NT2/D1 (cell line): ENCODE measurements at regions not wholly inside any gene's neighbourhood (a gene's known extent, or its start where the extent isn't known, plus 50 kb on each side); places are given as distances from the start of the nearest gene placed in this dataset.

Experiments used
- DNase-seq: peaks from one replicate; pipeline ENCODE4 v3.0.0-alpha.2; 2011; ENCODE audit warnings: low read depth, low spot score
- H3K27me3 ChIP-seq: 2 replicates; pipeline ENCODE4 v1.6.0; 2011; ENCODE audit warnings: mild to moderate bottlenecking; ENCODE audit not compliant: insufficient read length, insufficient read depth
- H3K36me3 ChIP-seq: 2 replicates; pipeline ENCODE4 v1.6.1; 2011; ENCODE audit warnings: mild to moderate bottlenecking, low read length, mixed read lengths; ENCODE audit not compliant: insufficient read depth, insufficient read length
- H3K4me1 ChIP-seq: 2 replicates; pipeline ENCODE4 v1.5.1; 2011; ENCODE audit not compliant: insufficient read depth, insufficient read length
- H3K4me3 ChIP-seq: 2 replicates; pipeline ENCODE4 v1.5.1; 2011; ENCODE audit warnings: low read depth; ENCODE audit not compliant: insufficient read length
- H3K9ac ChIP-seq: 2 replicates; pipeline ENCODE4 v1.6.0; 2011; ENCODE audit warnings: low read depth; ENCODE audit not compliant: insufficient read length
- H3K9me3 ChIP-seq: 2 replicates; pipeline ENCODE4 v1.5.1; 2011; ENCODE audit warnings: mild to moderate bottlenecking, low read length; ENCODE audit not compliant: insufficient read depth
- SUZ12 ChIP-seq: IDR thresholded peaks from 2 replicates; pipeline ENCODE4 v1.6.1; 2011; ENCODE audit not compliant: insufficient read length, insufficient read depth; ENCODE audit errors: extremely low read depth
- YY1 ChIP-seq: IDR thresholded peaks from 2 replicates; pipeline ENCODE4 v1.6.1; 2011; ENCODE audit not compliant: insufficient read length, insufficient read depth
- ZNF274 ChIP-seq: IDR thresholded peaks from 2 replicates; pipeline ENCODE4 v1.6.1; 2011; ENCODE audit warnings: mild to moderate bottlenecking, low read depth, low read length

DNA sequence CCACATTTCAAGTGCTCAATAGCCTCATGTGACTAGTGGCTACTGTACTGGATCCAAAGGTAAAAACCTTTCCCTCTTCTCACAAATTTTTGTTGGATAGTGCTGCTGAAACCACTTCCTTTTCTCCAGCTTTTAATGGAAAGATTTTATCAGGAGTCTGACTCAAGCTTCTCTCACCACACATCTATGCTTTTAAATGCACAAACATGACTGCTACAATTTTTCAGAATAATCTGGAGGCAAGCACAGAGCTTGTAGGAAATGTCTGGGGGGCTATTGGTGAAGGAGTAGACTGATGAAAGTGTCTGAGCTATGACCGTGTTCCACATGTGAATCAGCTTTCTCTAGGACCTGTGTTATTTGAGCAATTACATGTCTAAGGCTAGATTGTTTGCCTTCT is 101.1 kb upstream of the FAT3 start:
- Histone ChIP-seq H3K4me3 (no peak overlapping the region), H3K9me3 (no peaks in the 10 kb centered on the region), H3K4me1 (no peaks in the 10 kb centered on the region), H3K36me3 (no peaks in the 10 kb centered on the region), H3K27me3 (no peaks in the 10 kb centered on the region), H3K9ac (no peak overlapping the region)
- TF ChIP-seq ZNF274 = no peak
- no peak for TF ChIP-seq SUZ12
- TF ChIP-seq YY1 = no peak
- no peak for DNase-seq

DNA sequence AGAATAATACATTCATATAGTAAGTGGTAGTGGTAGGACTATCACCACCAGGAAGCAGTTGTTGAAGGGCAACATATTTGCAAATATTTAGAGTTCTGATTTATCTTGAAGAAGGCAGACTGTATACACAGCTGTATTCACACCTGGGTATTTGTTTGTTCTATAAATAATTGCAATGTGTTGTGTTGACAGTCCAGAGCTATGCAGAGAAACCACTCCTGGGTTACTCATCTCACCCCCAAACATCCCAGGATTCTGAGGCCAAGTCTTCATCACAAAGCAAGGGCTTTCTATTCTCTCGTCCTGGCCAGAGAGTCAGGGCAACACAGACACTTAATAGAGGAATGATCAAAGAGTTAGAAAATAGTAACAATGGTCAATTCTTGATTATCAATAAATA is 102.1 kb upstream of the FAT3 start:
- no peak overlapping the region for H3K4me3 ChIP-seq
- no peak overlapping the region for H3K9ac ChIP-seq
- H3K27me3 ChIP-seq = no peaks in the 10 kb centered on the region
- DNase-seq = no peak
- no peaks in the 10 kb centered on the region for H3K4me1 ChIP-seq
- TF ChIP-seq SUZ12 = no peak
- TF ChIP-seq ZNF274 = no peak
- TF ChIP-seq YY1 = no peak
- no peaks in the 10 kb centered on the region for H3K36me3 ChIP-seq
- H3K9me3 ChIP-seq = no peaks in the 10 kb centered on the region

- no peak for DNase-seq
- Histone ChIP-seq H3K9me3 (no peaks in the 10 kb centered on the region), H3K4me3 (no peak overlapping the region), H3K9ac (no peak overlapping the region), H3K27me3 (no peaks in the 10 kb centered on the region), H3K36me3 (no peaks in the 10 kb centered on the region), H3K4me1 (no peaks in the 10 kb centered on the region)
- no peak for TF ChIP-seq ZNF274
- no peak for TF ChIP-seq YY1
- TF ChIP-seq SUZ12 = no peak
These were observed 113.3 kb upstream of the FAT3 start for GRCh38 chr11:92111287-92111686.

DNA sequence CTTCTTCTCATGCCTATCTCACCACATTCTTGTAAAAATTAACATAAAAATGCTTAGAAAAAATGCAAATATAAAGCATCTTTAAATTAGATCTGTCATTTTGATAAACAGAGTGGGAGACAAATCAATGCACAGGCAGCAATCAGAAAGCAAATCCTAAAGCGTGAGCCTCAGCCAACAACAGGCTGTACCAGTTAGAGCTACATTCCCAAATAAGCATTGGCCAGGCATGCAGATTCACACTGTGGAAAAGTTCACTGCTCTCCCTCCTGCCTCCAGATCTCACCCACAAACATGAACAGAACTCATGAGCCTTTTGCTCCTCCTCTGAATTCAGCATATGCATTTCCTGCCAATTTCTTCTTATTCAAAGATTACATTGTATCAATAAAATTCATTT is 115.2 kb upstream of the FAT3 start:
- no peak for DNase-seq
- no peaks in the 10 kb centered on the region for H3K36me3 ChIP-seq
- no peaks in the 10 kb centered on the region for H3K9me3 ChIP-seq
- TF ChIP-seq SUZ12 (no peak), ZNF274 (no peak), YY1 (no peak)
- H3K9ac ChIP-seq = no peak overlapping the region
- no peak overlapping the region for H3K4me3 ChIP-seq
- H3K27me3 ChIP-seq = no peaks in the 10 kb centered on the region
- no peaks in the 10 kb centered on the region for H3K4me1 ChIP-seq

- DNase-seq = no peak
- no peaks in the 10 kb centered on the region for H3K9me3 ChIP-seq
- H3K36me3 ChIP-seq = no peaks in the 10 kb centered on the region
- TF ChIP-seq SUZ12 = no peak
- TF ChIP-seq ZNF274 = no peak
- no peak for TF ChIP-seq YY1
- no peak overlapping the region for H3K9ac ChIP-seq
- H3K27me3 ChIP-seq = no peaks in the 10 kb centered on the region
- H3K4me3 ChIP-seq = no peak overlapping the region
- no peaks in the 10 kb centered on the region for H3K4me1 ChIP-seq
These were observed 117.3 kb upstream of the FAT3 start for GRCh38 chr11:92107331-92107730.

DNA sequence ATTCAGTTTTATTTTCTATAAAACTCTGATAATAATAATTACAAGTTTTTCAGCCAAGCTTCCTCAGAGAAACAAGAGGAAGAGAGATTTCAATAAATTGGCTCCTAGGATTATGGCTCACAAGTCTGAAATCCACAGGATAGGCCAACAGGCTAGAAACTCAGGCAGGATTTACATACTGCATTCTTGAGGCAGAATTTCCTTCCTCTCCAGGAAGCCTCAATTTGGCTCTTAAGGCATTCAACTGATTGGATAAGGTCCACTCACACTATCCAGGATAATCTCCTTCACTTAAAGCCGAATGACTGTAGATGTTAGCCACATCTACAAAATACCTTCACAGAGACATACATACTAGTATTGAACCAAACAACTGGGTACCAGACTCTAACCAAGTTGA is 120.3 kb upstream of the FAT3 start:
- H3K9me3 ChIP-seq = no peaks in the 10 kb centered on the region
- DNase-seq = peak; percentile 22
- no peak for TF ChIP-seq SUZ12
- TF ChIP-seq YY1 = no peak
- TF ChIP-seq ZNF274 = no peak
- no peaks in the 10 kb centered on the region for H3K27me3 ChIP-seq
- no peak overlapping the region for H3K4me3 ChIP-seq
- no peaks in the 10 kb centered on the region for H3K36me3 ChIP-seq
- H3K9ac ChIP-seq = no peak overlapping the region
- no peaks in the 10 kb centered on the region for H3K4me1 ChIP-seq

DNA sequence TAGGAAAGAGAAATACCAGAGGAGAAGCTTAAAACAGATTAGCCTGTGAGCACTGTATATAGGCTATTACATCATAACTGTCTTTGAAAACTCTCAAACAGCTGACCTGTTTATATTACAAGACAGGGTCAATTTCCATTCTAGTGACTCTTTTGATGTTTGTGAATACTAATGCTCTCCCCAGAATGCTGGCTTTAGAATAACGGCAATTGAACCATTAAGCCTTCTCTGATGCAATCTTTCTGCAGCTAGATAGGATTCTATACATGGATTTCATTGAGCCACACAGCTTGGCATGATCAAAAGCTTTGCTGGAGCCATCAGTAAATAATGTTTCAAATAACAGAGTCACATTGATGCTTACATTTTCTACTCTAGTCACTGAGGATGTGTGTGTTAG is 122.7 kb upstream of the FAT3 start:
- H3K9me3 ChIP-seq = no peaks in the 10 kb centered on the region
- no peak overlapping the region for H3K9ac ChIP-seq
- no peaks in the 10 kb centered on the region for H3K4me1 ChIP-seq
- H3K4me3 ChIP-seq = no peak overlapping the region
- H3K27me3 ChIP-seq = no peaks in the 10 kb centered on the region
- no peaks in the 10 kb centered on the region for H3K36me3 ChIP-seq
- DNase-seq = no peak
- TF ChIP-seq ZNF274 (no peak), SUZ12 (no peak), YY1 (no peak)

- Histone ChIP-seq H3K4me3 (no peak overlapping the region), H3K27me3 (no peaks in the 10 kb centered on the region), H3K9ac (no peak overlapping the region), H3K9me3 (no peaks in the 10 kb centered on the region), H3K36me3 (no peaks in the 10 kb centered on the region), H3K4me1 (no peaks in the 10 kb centered on the region)
- no peak for DNase-seq
- TF ChIP-seq SUZ12 = no peak
- no peak for TF ChIP-seq ZNF274
- no peak for TF ChIP-seq YY1
These were observed 125.4 kb upstream of the FAT3 start for GRCh38 chr11:92099183-92099582.
